ENCODE measurements at regions not wholly inside any gene's neighbourhood (a gene's known extent, or its start where the extent isn't known, plus 50 kb on each side); places are given as distances from the start of the nearest gene placed in this dataset.
A peak's percentile ranks its signal among the peaks of the same experiment; 100 is the strongest.

DNA sequence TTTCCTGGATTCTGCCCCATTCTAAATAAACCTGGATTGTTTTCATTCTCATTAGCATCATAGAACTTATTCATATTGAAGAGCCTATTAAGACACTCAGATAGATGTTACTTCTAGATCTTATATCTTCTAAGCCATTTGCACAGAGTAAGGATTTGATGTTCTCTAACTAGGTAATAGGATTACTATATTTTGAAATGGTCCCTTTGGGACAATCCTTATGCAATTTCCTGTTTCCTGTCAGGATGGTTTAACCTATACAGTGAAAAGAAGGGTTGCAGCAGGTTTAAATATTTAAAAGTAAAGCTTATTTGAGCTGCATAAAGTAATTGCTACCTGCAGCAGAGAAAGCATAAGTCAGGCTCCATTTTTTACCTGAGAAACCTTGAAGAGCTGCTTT lies 860.1 kb downstream of the TFAP2A start:
- no peak for DNase-seq
- in situ Hi-C loops (cut with HindIII; ENCODE audit: low pct_ligation_motif_present, low pct_unique_long_range_greater_than_20kb, low sequenced_read_pairs) = no loop called here

DNA sequence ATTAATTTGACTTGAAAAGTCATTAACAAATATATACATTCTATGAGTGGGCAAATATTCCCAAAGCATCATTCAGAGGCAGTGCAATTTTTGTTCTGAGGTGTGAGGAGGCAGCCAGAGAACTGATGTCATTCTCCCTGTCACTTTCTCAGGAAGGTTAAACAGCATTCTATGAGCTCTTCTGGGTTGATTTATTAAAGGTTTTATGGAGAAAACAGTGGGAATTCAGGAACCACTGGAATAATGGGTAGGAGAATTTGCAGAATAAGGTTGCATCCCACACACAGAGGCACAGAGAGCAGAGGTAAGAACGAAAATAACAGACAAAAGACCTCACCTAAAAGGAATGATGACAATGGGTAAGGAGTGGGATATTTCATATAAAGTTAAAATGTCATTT lies 860.6 kb downstream of the TFAP2A start:
- in situ Hi-C loops (cut with HindIII; ENCODE audit: low pct_ligation_motif_present, low pct_unique_long_range_greater_than_20kb, low sequenced_read_pairs) = no loop called here

DNA sequence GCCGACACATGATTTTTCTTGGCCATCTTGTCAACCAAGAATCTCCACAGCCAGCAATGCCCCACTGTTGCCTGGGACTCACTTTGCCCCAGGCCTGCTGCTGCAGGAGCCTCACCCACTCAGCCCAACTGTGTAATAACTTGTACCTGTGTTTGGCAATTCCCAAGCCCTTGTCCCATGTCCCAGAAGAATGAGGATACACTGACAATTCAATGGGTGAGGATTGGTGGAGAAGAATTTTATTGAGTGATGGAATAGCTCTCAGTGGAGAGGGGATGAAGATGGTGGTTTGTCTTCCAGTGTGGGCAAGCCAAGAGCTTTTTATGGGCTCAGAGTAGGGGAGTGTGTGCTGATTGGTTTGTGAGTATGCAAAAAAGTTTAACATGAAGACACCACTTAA lies 861.9 kb downstream of the TFAP2A start:
- no peak for DNase-seq
- in situ Hi-C loops (cut with HindIII; ENCODE audit: low pct_ligation_motif_present, low pct_unique_long_range_greater_than_20kb, low sequenced_read_pairs) = no loop called here

More for the DNA sequence above, 860.6 kb downstream of the TFAP2A start:
- no peak for DNase-seq

DNA sequence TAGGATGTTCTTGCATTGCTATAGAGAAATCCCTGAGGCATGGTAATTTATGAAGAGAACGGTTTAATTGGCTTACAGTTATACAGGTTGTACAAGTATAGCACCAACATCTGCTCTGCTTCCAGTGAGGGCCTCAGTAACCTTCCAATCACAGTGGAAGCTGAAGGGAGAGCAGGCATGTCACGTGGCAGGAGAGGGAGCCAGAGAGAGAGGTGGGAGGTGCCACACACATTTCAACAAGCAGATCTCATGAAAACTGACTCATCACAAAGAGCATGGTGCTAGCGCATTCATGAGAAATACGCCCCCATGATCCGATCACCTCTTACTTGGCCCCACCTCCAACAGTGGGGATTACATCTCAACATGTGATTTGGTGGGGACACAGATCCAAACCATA lies 871.2 kb downstream of the TFAP2A start:
- peak; percentile 6 for DNase-seq
- in situ Hi-C loops (cut with HindIII; ENCODE audit: low pct_ligation_motif_present, low pct_unique_long_range_greater_than_20kb, low sequenced_read_pairs) = no loop called here

DNA sequence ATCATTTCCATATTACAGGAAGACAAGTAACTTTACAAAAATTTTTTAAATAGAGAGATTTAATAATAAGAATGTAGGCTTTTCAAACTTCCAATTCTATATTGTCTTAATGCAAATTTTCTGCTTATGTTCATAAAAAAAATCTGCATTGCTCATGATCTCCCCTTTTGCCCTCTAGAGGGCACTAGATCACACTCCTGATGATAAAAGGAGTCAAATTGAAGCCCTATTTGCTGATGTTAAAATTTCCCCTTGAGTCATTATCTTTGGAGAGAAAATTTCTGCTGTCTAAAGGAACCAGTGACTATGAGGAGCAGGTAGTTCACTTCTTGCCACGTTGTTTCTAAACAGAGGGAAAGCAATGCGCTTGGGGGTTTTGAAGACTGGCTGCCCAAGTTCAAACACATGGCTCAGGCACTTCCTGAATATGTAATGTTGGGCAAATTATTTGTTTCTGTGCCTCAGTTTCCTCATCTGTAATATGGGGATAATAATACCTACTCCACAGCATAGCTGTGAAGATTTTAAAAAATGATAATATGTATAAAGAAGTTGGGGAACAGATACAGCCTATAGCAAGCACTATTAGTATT lies 874.2 kb downstream of the TFAP2A start:
- in situ Hi-C loops (cut with HindIII; ENCODE audit: low pct_ligation_motif_present, low pct_unique_long_range_greater_than_20kb, low sequenced_read_pairs) = no loop called here
- peak; percentile 56 for DNase-seq

DNA sequence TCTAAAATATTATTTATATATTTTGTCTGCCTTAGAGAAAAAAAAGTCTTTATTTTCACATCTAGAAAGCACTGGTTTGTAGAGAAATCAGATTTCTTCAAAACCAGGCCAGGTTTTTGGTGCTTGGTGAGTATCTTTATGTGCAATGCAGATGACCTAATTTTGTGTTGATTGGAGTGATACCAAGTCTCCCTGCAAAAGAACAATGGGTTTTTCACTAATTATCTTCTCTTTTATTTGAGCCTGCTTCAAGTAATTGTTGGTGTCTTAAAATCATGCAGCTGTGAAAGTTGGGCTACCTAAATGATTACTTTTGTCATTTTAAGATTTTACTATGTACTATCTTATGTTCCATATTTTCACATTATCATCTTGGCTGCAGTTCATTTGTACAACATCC lies 874.7 kb downstream of the TFAP2A start:
- in situ Hi-C loops (cut with HindIII; ENCODE audit: low pct_ligation_motif_present, low pct_unique_long_range_greater_than_20kb, low sequenced_read_pairs) = no loop called here
- no peak for DNase-seq

GRCh38 chr6:9539231-9539755 lies 875.6 kb downstream of the TFAP2A start:
- DNase-seq = peak; percentile 88
- in situ Hi-C loops (cut with HindIII; ENCODE audit: low pct_ligation_motif_present, low pct_unique_long_range_greater_than_20kb, low sequenced_read_pairs) = no loop called here

- in situ Hi-C loops (cut with HindIII; ENCODE audit: low pct_ligation_motif_present, low pct_unique_long_range_greater_than_20kb, low sequenced_read_pairs) = no loop called here
- DNase-seq = no peak
Observed at GRCh38 chr6:9537381-9537780, 877.5 kb downstream of the TFAP2A start.

- no peak for DNase-seq
- in situ Hi-C loops (cut with HindIII; ENCODE audit: low pct_ligation_motif_present, low pct_unique_long_range_greater_than_20kb, low sequenced_read_pairs) = no loop called here
Observed at GRCh38 chr6:9535106-9535505, 879.8 kb downstream of the TFAP2A start.

DNA sequence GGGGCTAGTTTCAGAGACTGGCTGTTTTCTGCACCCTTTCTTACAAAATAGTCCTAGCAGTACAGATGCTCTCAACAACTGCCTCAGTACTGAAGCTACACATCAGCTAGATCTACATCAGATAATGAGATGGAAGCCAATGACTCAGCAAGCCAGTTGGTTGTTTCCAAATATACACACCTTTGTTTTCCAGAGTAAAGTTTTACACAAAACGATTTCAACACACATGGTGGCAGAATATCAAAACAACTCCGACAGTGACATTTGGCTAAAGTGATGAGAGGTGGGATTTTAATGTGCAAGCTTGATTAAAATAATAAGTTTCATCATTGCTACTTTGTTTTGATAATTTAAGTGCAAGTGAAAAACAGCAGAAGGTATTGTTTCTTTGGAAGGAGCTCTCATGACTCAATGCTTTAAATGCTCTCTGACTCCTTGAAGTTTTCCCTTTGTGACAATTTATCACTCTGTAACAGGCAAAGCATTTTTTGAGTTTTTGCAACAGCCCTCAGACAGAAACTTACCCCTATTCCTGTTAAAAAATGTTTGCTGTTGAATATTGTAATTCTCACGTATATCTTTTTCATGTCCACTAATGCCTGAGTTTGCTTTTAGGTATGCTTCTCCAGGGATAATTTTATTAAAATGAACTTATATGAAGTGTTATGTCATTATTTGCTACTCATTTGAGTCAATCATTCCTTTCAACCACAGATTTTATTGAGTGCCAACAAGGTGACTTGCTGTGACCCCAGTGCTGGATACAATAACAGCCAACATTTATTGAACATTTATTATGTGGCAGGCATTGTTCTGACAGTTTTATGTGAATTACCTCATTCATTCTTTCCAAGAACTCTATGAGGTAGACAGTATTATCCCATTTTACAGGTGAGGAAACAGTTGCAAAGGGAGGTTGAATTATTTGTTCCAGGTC lies 882.0 kb downstream of the TFAP2A start:
- in situ Hi-C loops (cut with HindIII; ENCODE audit: low pct_ligation_motif_present, low pct_unique_long_range_greater_than_20kb, low sequenced_read_pairs) = no loop called here
- DNase-seq = no peak

DNA sequence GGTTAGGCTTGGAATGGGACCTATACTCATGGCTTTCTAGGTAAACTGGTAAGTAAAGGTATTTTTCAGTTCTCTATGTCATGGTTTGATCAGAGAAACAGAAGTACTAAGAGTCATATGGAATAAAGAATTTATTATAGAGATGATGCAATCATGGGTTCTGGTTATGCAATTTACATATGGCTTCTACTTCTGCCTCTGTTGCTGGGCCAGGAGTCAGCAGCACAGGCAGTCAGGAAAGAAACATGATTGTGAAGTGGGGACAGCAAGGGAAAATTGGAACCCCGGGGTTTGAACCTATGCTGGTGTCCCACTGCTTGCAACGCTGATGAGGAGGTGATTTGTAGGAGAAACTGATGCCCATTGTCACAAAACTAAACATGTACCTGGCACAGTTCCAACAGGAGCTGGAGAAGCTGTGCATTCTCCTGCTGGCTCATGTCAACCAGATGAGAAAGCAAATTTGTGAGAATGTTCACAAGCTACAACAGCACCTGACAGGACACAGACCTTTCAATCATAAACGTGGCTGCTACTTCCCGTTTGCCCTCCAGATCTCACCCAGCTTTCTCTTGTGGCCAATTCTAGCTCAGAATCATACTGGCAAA lies 887.1 kb downstream of the TFAP2A start:
- in situ Hi-C loops (cut with HindIII; ENCODE audit: low pct_ligation_motif_present, low pct_unique_long_range_greater_than_20kb, low sequenced_read_pairs) = no loop called here
- DNase-seq = no peak

DNA sequence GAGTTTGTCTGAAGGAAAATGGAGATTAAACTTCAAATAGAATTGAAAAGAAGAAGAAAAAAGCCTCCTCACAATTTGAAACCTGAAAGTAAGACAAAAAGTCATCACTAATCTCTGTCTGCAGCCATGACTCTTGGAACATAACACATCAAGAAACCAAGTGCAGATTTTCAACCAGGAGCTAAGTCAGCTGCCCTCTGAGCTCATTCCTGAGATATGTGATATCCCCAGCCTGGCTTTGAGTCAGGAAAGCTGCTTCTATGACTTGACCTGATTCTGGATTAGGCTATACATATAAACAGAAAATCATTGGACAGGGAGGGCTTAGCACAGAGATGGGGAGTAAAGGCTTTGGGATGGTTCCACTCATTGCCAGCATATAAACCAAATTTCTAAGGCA lies 891.4 kb downstream of the TFAP2A start:
- DNase-seq = peak; percentile 75
- in situ Hi-C loops (cut with HindIII; ENCODE audit: low pct_ligation_motif_present, low pct_unique_long_range_greater_than_20kb, low sequenced_read_pairs) = no loop called here

DNA sequence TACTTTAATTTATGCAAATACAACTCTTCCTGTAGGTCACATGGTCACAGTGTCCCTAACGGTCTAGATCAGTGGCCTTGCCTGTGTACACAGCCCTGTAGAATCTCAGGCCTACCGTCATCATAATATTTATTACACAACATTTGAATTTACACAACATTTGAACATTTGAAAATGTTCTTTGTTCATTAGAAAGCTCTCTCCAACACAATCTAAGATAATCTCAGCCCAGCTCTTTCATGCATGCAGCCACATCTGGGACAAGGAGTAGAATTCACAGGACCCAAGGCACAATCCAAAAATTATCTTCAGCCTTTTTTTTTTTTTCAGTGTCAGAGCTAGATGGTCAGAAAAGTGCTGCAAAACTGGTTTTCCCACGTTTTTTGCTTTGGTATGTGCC lies 892.8 kb downstream of the TFAP2A start:
- DNase-seq = no peak
- in situ Hi-C loops (cut with HindIII; ENCODE audit: low pct_ligation_motif_present, low pct_unique_long_range_greater_than_20kb, low sequenced_read_pairs) = no loop called here

- DNase-seq = no peak
- in situ Hi-C loops (cut with HindIII; ENCODE audit: low pct_ligation_motif_present, low pct_unique_long_range_greater_than_20kb, low sequenced_read_pairs) = no loop called here
Observed at GRCh38 chr6:9521152-9521530, 893.7 kb downstream of the TFAP2A start.

DNA sequence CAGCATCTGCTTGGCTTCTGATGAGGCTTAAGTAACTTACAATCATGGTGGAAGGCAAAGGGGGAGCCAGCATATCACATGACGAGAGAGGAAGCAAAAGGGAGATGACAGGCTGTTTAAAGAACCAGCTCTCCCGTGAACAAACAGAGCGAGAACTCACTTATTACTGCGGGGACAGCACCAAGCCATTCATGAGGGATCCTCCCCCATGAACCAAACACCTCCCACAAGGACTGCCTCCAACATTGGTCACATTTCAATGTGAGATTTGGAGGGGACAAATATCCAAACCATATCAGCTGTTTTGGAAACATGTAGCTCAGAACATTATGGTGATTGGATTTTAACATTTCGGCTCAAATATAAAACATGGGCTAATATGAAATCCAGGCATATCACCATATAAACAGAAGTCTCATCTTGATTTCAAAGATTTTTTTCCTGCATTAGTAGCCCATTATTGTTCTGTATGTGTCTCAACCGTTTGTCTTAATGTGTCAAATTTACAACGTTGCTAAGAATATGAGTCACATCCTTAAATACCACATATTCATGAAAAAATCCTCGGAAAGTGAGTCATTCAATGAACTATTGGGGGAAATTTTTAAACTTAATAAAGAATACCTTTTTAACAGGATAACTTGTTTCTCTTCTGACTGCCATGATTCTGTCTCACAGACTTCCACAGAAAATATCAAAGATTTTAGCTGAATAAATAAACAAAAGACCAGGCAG lies 894.3 kb downstream of the TFAP2A start:
- peak; percentile 80 for DNase-seq
- in situ Hi-C loops (cut with HindIII; ENCODE audit: low pct_ligation_motif_present, low pct_unique_long_range_greater_than_20kb, low sequenced_read_pairs) = no loop called here

DNA sequence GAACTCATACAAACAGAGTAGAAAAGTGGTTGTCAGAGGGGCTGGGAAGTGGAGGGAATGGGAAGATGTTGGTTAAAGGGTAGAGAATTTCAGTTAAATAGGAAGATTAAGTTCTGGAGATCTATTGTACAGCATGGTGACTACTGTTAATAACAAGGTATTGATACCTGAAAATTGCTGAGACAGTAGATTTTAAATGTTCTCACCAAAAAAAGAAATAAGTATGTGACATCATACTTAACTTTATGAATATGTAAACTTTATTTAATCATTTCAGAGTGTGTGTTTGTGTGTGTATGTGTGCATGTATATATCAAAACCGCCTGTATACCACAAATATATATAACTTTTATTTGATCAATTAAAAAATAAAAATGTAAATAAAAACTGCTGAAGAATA lies 896.4 kb downstream of the TFAP2A start:
- in situ Hi-C loops (cut with HindIII; ENCODE audit: low pct_ligation_motif_present, low pct_unique_long_range_greater_than_20kb, low sequenced_read_pairs) = no loop called here
- DNase-seq = no peak

- DNase-seq = no peak
- in situ Hi-C loops (cut with HindIII; ENCODE audit: low pct_ligation_motif_present, low pct_unique_long_range_greater_than_20kb, low sequenced_read_pairs) = no loop called here
Observed at GRCh38 chr6:9517806-9518205, 897.1 kb downstream of the TFAP2A start.

DNA sequence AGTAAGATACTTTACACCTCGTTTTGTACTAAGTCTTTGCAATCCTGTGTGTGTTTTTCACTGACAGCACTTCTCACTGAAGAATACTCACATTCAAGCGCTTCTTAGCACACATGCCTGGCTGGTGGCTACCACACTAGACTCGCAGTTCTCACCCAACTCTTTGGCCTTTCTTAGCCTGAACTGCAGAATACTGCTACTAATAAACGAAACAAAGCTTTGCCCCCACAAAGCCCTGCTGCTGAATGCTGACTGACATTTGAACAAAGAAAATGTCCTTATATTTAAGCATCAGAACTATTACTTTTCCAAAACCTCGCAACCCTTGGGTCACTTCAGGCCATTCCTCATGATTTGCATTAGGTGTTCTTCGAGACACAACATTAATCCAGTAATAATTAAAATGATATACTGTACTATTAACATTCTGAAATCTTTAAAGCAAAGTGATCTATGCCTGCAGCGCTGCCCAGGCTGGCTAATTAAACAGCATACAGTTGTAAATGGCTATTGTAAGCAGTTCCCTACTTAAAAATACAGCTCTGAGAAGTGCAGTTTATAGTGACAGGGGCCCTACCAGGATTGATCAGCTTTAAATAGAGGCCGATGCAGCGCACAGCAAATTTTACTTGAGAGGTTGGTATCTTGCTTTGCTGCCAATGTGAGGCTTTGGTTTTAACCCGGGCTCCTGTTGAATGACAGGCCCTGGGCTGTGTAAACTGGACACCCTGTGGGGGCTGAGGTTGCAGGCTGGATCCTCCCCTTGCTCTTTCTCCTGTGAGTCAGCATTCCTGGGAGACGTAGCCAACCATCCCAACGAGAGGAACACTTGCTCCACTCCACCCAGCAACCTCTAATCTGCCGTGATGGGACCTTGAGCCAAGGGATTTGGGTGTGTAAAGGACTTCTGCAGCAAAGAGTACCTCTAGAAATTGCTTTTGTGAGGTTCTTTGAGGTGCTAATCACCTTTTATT lies 899.0 kb downstream of the TFAP2A start:
- peak; percentile 90 for DNase-seq

More for the DNA sequence above, 899.0 kb downstream of the TFAP2A start:
- in situ Hi-C loops (cut with HindIII; ENCODE audit: low pct_ligation_motif_present, low pct_unique_long_range_greater_than_20kb, low sequenced_read_pairs) = no loop called here
